Sigmoid colon (tissue), 4 donors: ENCODE measurements at regions not wholly inside any gene's neighbourhood (a gene's known extent, or its start where the extent isn't known, plus 50 kb on each side); places are given as distances from the start of the nearest gene placed in this dataset.

ENCODE experiments used
- EP300 ChIP-seq, 4 donors: sonication (generic); formaldehyde crosslinking; IDR thresholded peaks; one replicate each; pipeline ENCODE4 v1.6.1; 2017; ENCODE audit warnings: antibody characterized with exemption in 4 of 4
- POLR2A ChIP-seq, 2 donors: fragments of 450-650 bp; IDR thresholded peaks; one replicate each; pipeline ENCODE4 v1.6.1; 2016; ENCODE audit warnings: antibody characterized with exemption in 2 of 2, mild to moderate bottlenecking in 2 of 2, moderate library complexity in 2 of 2
- POLR2AphosphoS5 ChIP-seq, 4 donors: sonication (generic); formaldehyde crosslinking; IDR thresholded peaks; one replicate each; pipeline ENCODE4 v1.6.1; 2017; ENCODE audit warnings: antibody characterized with exemption in 4 of 4
- TF ChIP-seq, protein P1 (sequence below), 4 experiments: fragments of 450-650 bp in 3 of 4; fragments of 200-600 bp in 1 of 4; IDR thresholded peaks; one replicate each; pipeline ENCODE4 v1.5.1; 2016 to 2019; ENCODE audit warnings: antibody characterized with exemption in 4 of 4, mild to moderate bottlenecking in 3 of 4, moderate library complexity in 2 of 4

DNA sequence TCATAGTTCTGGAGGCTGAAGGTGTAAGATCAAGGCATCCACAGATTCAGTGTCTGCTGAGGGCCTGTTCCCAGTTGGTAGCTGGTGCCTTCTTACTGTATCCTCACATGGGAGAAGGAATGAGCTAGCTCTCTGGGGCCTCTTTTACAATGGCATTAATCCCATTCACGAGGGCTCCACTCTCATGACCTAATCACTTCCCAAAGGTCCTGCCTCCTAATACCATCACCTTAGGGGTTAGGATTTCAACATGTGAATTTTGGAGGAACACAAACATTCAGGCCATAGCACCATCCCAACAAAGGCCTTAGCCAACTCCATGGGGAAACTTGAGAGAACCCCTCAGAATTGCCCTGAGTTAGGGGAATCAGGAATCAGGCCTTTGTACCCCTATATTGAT, 66.1 kb upstream of the CREB5 start:
- TF ChIP-seq EP300 (IDR thresholded peaks at IDR 0.05) (no peak), POLR2A (IDR thresholded peaks at IDR 0.05) (no peak), POLR2AphosphoS5 (IDR thresholded peaks at IDR 0.05) (no peak)
- TF ChIP-seq, protein P1, sequence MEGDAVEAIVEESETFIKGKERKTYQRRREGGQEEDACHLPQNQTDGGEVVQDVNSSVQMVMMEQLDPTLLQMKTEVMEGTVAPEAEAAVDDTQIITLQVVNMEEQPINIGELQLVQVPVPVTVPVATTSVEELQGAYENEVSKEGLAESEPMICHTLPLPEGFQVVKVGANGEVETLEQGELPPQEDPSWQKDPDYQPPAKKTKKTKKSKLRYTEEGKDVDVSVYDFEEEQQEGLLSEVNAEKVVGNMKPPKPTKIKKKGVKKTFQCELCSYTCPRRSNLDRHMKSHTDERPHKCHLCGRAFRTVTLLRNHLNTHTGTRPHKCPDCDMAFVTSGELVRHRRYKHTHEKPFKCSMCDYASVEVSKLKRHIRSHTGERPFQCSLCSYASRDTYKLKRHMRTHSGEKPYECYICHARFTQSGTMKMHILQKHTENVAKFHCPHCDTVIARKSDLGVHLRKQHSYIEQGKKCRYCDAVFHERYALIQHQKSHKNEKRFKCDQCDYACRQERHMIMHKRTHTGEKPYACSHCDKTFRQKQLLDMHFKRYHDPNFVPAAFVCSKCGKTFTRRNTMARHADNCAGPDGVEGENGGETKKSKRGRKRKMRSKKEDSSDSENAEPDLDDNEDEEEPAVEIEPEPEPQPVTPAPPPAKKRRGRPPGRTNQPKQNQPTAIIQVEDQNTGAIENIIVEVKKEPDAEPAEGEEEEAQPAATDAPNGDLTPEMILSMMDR (IDR thresholded peaks at IDR 0.05), result no peak
